Sigmoid colon (tissue), 4 donors: ENCODE measurements at regions not wholly inside any gene's neighbourhood (a gene's known extent, or its start where the extent isn't known, plus 50 kb on each side); places are given as distances from the start of the nearest gene placed in this dataset.

Experiments used
- EP300 ChIP-seq, 4 donors: sonication (generic); formaldehyde crosslinking; IDR thresholded peaks; one replicate each; pipeline ENCODE4 v1.6.1; 2017; ENCODE audit warnings: antibody characterized with exemption in 4 of 4
- POLR2A ChIP-seq, 2 donors: fragments of 450-650 bp; IDR thresholded peaks; one replicate each; pipeline ENCODE4 v1.6.1; 2016; ENCODE audit warnings: antibody characterized with exemption in 2 of 2, mild to moderate bottlenecking in 2 of 2, moderate library complexity in 2 of 2
- POLR2AphosphoS5 ChIP-seq, 4 donors: sonication (generic); formaldehyde crosslinking; IDR thresholded peaks; one replicate each; pipeline ENCODE4 v1.6.1; 2017; ENCODE audit warnings: antibody characterized with exemption in 4 of 4
- TF ChIP-seq, protein P1 (sequence below), 4 experiments: fragments of 450-650 bp in 3 of 4; fragments of 200-600 bp in 1 of 4; IDR thresholded peaks; one replicate each; pipeline ENCODE4 v1.5.1; 2016 to 2019; ENCODE audit warnings: antibody characterized with exemption in 4 of 4, mild to moderate bottlenecking in 3 of 4, moderate library complexity in 2 of 4

DNA sequence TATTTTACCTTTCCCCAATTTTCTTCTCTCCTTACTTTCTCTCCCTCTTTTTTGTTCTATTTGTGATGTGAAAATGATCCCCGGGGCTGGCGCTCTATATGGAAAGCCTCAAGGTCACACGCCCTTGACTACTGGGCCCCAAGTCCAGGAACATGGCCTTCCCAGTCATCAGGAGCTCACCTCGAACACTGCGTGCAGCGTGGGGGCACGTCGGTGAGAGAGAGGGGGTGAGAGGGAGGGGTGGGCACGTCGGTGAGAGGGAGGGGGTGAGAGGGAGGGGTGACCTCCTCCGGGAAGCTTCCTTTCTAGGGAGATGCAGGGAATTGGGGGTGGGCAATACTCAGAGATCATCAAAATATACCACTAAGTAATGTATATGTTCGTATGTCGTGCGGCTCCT, 94.6 kb upstream of the TMPRSS2 start:
- TF ChIP-seq, protein P1, sequence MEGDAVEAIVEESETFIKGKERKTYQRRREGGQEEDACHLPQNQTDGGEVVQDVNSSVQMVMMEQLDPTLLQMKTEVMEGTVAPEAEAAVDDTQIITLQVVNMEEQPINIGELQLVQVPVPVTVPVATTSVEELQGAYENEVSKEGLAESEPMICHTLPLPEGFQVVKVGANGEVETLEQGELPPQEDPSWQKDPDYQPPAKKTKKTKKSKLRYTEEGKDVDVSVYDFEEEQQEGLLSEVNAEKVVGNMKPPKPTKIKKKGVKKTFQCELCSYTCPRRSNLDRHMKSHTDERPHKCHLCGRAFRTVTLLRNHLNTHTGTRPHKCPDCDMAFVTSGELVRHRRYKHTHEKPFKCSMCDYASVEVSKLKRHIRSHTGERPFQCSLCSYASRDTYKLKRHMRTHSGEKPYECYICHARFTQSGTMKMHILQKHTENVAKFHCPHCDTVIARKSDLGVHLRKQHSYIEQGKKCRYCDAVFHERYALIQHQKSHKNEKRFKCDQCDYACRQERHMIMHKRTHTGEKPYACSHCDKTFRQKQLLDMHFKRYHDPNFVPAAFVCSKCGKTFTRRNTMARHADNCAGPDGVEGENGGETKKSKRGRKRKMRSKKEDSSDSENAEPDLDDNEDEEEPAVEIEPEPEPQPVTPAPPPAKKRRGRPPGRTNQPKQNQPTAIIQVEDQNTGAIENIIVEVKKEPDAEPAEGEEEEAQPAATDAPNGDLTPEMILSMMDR (IDR thresholded peaks at IDR 0.05), result no peak
- no peak for TF ChIP-seq POLR2A (IDR thresholded peaks at IDR 0.05)
- TF ChIP-seq POLR2AphosphoS5 (IDR thresholded peaks at IDR 0.05), result no peak
- TF ChIP-seq EP300 (IDR thresholded peaks at IDR 0.05), result no peak
